Omental fat pad (tissue), 3 donors: ENCODE measurements at regions not wholly inside any gene's neighbourhood (a gene's known extent, or its start where the extent isn't known, plus 50 kb on each side); places are given as distances from the start of the nearest gene placed in this dataset.

Source experiments
- ATAC-seq: fragments of 150-250 bp; one replicate; pipeline ENCODE4 v1.9.1; 2016; ENCODE audit warnings: mild to moderate bottlenecking, moderate library complexity; ENCODE audit not compliant: low FRiP score
- DNase-seq: peaks from one replicate; pipeline ENCODE4 v3.0.0-alpha.2; 2019; ENCODE audit warnings: low spot score
- CTCF ChIP-seq, 3 donors: fragments of 450-650 bp; IDR thresholded peaks; one replicate each; pipeline ENCODE4 v1.5.1; 2016 to 2017; ENCODE audit warnings: antibody characterized with exemption in 3 of 3, mild to moderate bottlenecking in 3 of 3, moderate library complexity in 2 of 3

- no peak for ATAC-seq
Observed at GRCh38 chr5:164265566-164265965, 760.1 kb downstream of the MAT2B start.

GRCh38 chr5:164266571-164266970, 761.2 kb downstream of the MAT2B start:
- ATAC-seq (no peak), DNase-seq (no peak)
- TF ChIP-seq CTCF (IDR thresholded peaks at IDR 0.05): no peak

More at GRCh38 chr5:164265566-164265965, 760.1 kb downstream of the MAT2B start:
- no peak for TF ChIP-seq CTCF (IDR thresholded peaks at IDR 0.05)
- no peak for DNase-seq

- no peak for TF ChIP-seq CTCF (IDR thresholded peaks at IDR 0.05)
- DNase-seq: no peak
- no peak for ATAC-seq
Observed at GRCh38 chr5:164277720-164278119, 772.3 kb downstream of the MAT2B start.

GRCh38 chr5:164289526-164289925, 784.1 kb downstream of the MAT2B start:
- no peak for DNase-seq
- no peak for TF ChIP-seq CTCF (IDR thresholded peaks at IDR 0.05)
- no peak for ATAC-seq

GRCh38 chr5:164296603-164297080, 791.2 kb downstream of the MAT2B start:
- no peak for TF ChIP-seq CTCF (IDR thresholded peaks at IDR 0.05)
- DNase-seq (no peak), ATAC-seq (no peak)

- no peak for TF ChIP-seq CTCF (IDR thresholded peaks at IDR 0.05)
- ATAC-seq: no peak
- no peak for DNase-seq
Observed at GRCh38 chr5:164298165-164298564, 792.7 kb downstream of the MAT2B start.

GRCh38 chr5:164300295-164300694, 794.9 kb downstream of the MAT2B start:
- no peak for TF ChIP-seq CTCF (IDR thresholded peaks at IDR 0.05)
- no peak for ATAC-seq
- DNase-seq: no peak
